ENCODE measurements at regions not wholly inside any gene's neighbourhood (a gene's known extent, or its start where the extent isn't known, plus 50 kb on each side); places are given as distances from the start of the nearest gene placed in this dataset.

- TF ChIP-seq ZNF280C (tag by site-specific recombination; IDR thresholded peaks at IDR 0.05) (no peak), TRIM28 (IDR thresholded peaks at IDR 0.05; ENCODE audit: borderline replicate concordance, low read length) (no peak)
These were observed 1066.0 kb downstream of the AGBL1 start (continued) for GRCh38 chr15:87145696-87146095.

- no peaks in the 10 kb centered on the region for H3K36me3 ChIP-seq (ENCODE audit: control insufficient read depth in 2 of 2, insufficient read depth in 1 of 2, low read length in 2 of 2)
- no peak overlapping the region for H3K27ac ChIP-seq (ENCODE audit: extremely low read depth, low read depth, low read length)
- H3K4me1 ChIP-seq (ENCODE audit: control insufficient read depth, insufficient read depth, low read length), result no peaks in the 10 kb centered on the region
- H3K4me3 ChIP-seq (ENCODE audit: low read depth, low read length), result no peak overlapping the region
- POLR2A ChIA-PET, result no interaction called here
- CTCF ChIA-PET, result interaction anchor here (0.5 kb wide), 1 partner anchor 56 kb away, joined by 4 read pairs; no protein-coding TSS in a partner anchor
- no peak for TF ChIP-seq SCRT1 (tag by site-specific recombination; IDR thresholded peaks at IDR 0.05; ENCODE audit: borderline replicate concordance)
- TF ChIP-seq ZNF404 (tag by site-specific recombination; IDR thresholded peaks at IDR 0.05), result no peak
- no peak for TF ChIP-seq TCF7L2 (IDR thresholded peaks at IDR 0.05; ENCODE audit: borderline replicate concordance, low read depth, low read length)
- no peak for TF ChIP-seq ZNF792 (tag by site-specific recombination; IDR thresholded peaks at IDR 0.05)
- no peak for TF ChIP-seq SP2 (tag by site-specific recombination; IDR thresholded peaks at IDR 0.05)
- TF ChIP-seq ZNF692 (tag by site-specific recombination; IDR thresholded peaks at IDR 0.05), result no peak
- TF ChIP-seq ZNF837 (tag by site-specific recombination; IDR thresholded peaks at IDR 0.05), result no peak
- no peak for TF ChIP-seq ZNF677 (tag by site-specific recombination; IDR thresholded peaks at IDR 0.05)
- TF ChIP-seq ZNF248 (tag by site-specific recombination; IDR thresholded peaks at IDR 0.05), result no peak
- TF ChIP-seq EGR2 (tag by site-specific recombination; IDR thresholded peaks at IDR 0.05; ENCODE audit: low read depth), result no peak
- TF ChIP-seq ZNF335 (tag by site-specific recombination; conservative IDR thresholded peaks at IDR 0.05), result no peak
- no peak for TF ChIP-seq FEZF1 (tag by site-specific recombination; IDR thresholded peaks at IDR 0.05)
- H3K9me3 ChIP-seq (ENCODE audit: control insufficient read depth, insufficient read depth, low read depth, low read length), result peaks cover 2% of the 10 kb centered on the region; the same call in 1 of the 2 replicates
These were observed 1065.1 kb downstream of the AGBL1 start for GRCh38 chr15:87144775-87145174.

- Histone ChIP-seq H3K4me3 (ENCODE audit: low read depth, low read length) (no peak overlapping the region), H3K27ac (ENCODE audit: extremely low read depth, low read depth, low read length) (no peak overlapping the region), H3K36me3 (ENCODE audit: control insufficient read depth in 2 of 2, insufficient read depth in 1 of 2, low read length in 2 of 2) (no peaks in the 10 kb centered on the region), H3K9me3 (ENCODE audit: control insufficient read depth, insufficient read depth, low read depth, low read length) (peaks cover 2% of the 10 kb centered on the region; the same call in 1 of the 2 replicates), H3K4me1 (ENCODE audit: control insufficient read depth, insufficient read depth, low read length) (no peaks in the 10 kb centered on the region)
- CTCF ChIA-PET, result no interaction called here
- TF ChIP-seq HOXC10 (CRISPR knock-in tag; IDR thresholded peaks at IDR 0.05) (no peak), YY2 (tag by site-specific recombination; IDR thresholded peaks at IDR 0.05) (no peak), ZSCAN23 (tag by site-specific recombination; IDR thresholded peaks at IDR 0.05) (no peak), YY1 (tag by site-specific recombination; IDR thresholded peaks at IDR 0.05) (no peak), ZNF248 (tag by site-specific recombination; IDR thresholded peaks at IDR 0.05) (no peak), ZNF837 (tag by site-specific recombination; IDR thresholded peaks at IDR 0.05) (no peak), ZNF214 (tag by site-specific recombination; IDR thresholded peaks at IDR 0.05; ENCODE audit: borderline replicate concordance) (no peak), ZBTB8A (tag by site-specific recombination; IDR thresholded peaks at IDR 0.05) (no peak), BCL11B (tag by site-specific recombination; IDR thresholded peaks at IDR 0.05; ENCODE audit: low read depth) (no peak)
- POLR2A ChIA-PET, result no interaction called here
These were observed 1062.4 kb downstream of the AGBL1 start for GRCh38 chr15:87142096-87142495.
